ENCODE measurements at regions not wholly inside any gene's neighbourhood (a gene's known extent, or its start where the extent isn't known, plus 50 kb on each side); places are given as distances from the start of the nearest gene placed in this dataset.

DNA sequence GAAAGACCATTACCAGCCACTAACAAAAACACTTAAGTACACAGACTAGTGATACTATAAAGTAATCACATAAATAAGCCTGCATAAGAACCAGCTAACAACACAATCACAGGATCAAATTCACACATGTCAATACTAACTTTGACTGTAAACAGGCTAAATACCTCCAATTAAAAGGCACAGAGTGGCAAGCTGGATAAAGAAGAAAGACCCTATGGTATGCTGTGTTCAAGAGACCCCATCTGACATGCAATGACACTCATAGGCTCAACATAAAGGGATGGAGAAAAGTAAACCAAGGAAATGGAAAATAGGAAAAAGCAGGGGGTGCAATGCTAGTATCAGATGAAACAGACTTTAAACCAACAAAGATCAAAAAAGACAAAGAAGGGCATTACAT, 631.8 kb upstream of the NOX3 start:
- no peak for TF ChIP-seq POLR2A (IDR thresholded peaks at IDR 0.05)
- TF ChIP-seq, protein P1, sequence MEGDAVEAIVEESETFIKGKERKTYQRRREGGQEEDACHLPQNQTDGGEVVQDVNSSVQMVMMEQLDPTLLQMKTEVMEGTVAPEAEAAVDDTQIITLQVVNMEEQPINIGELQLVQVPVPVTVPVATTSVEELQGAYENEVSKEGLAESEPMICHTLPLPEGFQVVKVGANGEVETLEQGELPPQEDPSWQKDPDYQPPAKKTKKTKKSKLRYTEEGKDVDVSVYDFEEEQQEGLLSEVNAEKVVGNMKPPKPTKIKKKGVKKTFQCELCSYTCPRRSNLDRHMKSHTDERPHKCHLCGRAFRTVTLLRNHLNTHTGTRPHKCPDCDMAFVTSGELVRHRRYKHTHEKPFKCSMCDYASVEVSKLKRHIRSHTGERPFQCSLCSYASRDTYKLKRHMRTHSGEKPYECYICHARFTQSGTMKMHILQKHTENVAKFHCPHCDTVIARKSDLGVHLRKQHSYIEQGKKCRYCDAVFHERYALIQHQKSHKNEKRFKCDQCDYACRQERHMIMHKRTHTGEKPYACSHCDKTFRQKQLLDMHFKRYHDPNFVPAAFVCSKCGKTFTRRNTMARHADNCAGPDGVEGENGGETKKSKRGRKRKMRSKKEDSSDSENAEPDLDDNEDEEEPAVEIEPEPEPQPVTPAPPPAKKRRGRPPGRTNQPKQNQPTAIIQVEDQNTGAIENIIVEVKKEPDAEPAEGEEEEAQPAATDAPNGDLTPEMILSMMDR (IDR thresholded peaks at IDR 0.05) = no peak
